IMR-90 (cell line): ENCODE measurements at regions not wholly inside any gene's neighbourhood (a gene's known extent, or its start where the extent isn't known, plus 50 kb on each side); places are given as distances from the start of the nearest gene placed in this dataset.

ENCODE experiments used
- ATAC-seq: fragments of 200-7000 bp; cut with Tn5 transposase; 2 replicates; pipeline ENCODE4 v1.9.1; 2020; ENCODE audit warnings: low read depth, mild to moderate bottlenecking, moderate library complexity
- BruUV-seq: library from RNA; stranded (reverse); fragments of 400-500 nt; replicated peaks from 2 replicates; lab custom pipeline; 2021; lab: Mats Ljungman, UMichigan
- CTCF ChIA-PET: fragments of 300-600 bp; formaldehyde crosslinking; extraction: SDS; loops from one replicate; lab custom pipeline; 2021; ENCODE audit warnings: antibody characterized with exemption; lab: Yijun Ruan, JAX
- POLR2A ChIA-PET: fragments of 300-600 bp; sonication (Branson Sonifier 250); formaldehyde crosslinking; loops from one replicate; lab custom pipeline; 2022; ENCODE audit warnings: antibody characterized with exemption; ENCODE audit not compliant: unreplicated experiment; lab: Charles Lee
- DNase-seq: peaks from one replicate; pipeline ENCODE4 v3.0.0; 2013
- H2AFZ ChIP-seq: replicated peaks from 2 replicates; pipeline ENCODE3; 2013; ENCODE audit warnings: low read length, mild to moderate bottlenecking; ENCODE audit not compliant: poor library complexity
- H2AK5ac ChIP-seq: 2 replicates; pipeline ENCODE4 v1.6.1; 2013; ENCODE audit warnings: low read depth, low read length, inconsistent platforms
- H2AK9ac ChIP-seq: replicated peaks from 2 replicates; pipeline ENCODE3; 2013; ENCODE audit warnings: mild to moderate bottlenecking, low read depth, low read length, moderate library complexity; ENCODE audit not compliant: poor library complexity
- H2BK120ac ChIP-seq: 2 replicates; pipeline ENCODE4 v1.6.1; 2013; ENCODE audit warnings: low read depth, low read length, inconsistent platforms
- H2BK15ac ChIP-seq: 3 replicates; pipeline ENCODE4 v1.6.1; 2013; ENCODE audit warnings: low read depth, low read length, inconsistent platforms
- H2BK20ac ChIP-seq: 2 replicates; pipeline ENCODE4 v1.6.1; 2013; ENCODE audit warnings: low read depth, mild to moderate bottlenecking, inconsistent platforms, low read length, moderate library complexity
- H2BK5ac ChIP-seq: 2 replicates; pipeline ENCODE4 v1.6.1; 2013; ENCODE audit warnings: mild to moderate bottlenecking, low read depth, low read length, inconsistent platforms; ENCODE audit not compliant: poor library complexity, severe bottlenecking
- H3K14ac ChIP-seq: replicated peaks from 2 replicates; pipeline ENCODE4 v1.6.1; 2013; ENCODE audit warnings: low read depth, low read length, inconsistent platforms
- H3K18ac ChIP-seq: 2 replicates; pipeline ENCODE4 v1.6.1; 2013; ENCODE audit warnings: low read depth, low read length, control low read depth
- H3K23ac ChIP-seq: 2 replicates; pipeline ENCODE4 v1.6.1; 2013; ENCODE audit warnings: low read depth, low read length, inconsistent platforms
- H3K27ac ChIP-seq: 2 replicates; pipeline ENCODE4 v1.5.1; 2013; ENCODE audit warnings: mild to moderate bottlenecking, control low read depth, low read length; ENCODE audit not compliant: insufficient read depth
- H3K27me3 ChIP-seq: 2 replicates; pipeline ENCODE4 v1.6.1; 2013; ENCODE audit warnings: low read length; ENCODE audit not compliant: control insufficient read depth, insufficient read depth
- H3K36me3 ChIP-seq: 2 replicates; pipeline ENCODE4 v1.6.1; 2013; ENCODE audit warnings: low read length, mixed read lengths; ENCODE audit not compliant: control insufficient read depth, insufficient read depth
- H3K4ac ChIP-seq: 2 replicates; pipeline ENCODE4 v1.6.1; 2013; ENCODE audit warnings: low read depth, low read length, inconsistent platforms
- H3K4me1 ChIP-seq: 2 replicates; pipeline ENCODE4 v1.6.1; 2013; ENCODE audit warnings: low read length, mixed read lengths; ENCODE audit not compliant: control insufficient read depth, insufficient read depth
- H3K4me2 ChIP-seq: 2 replicates; pipeline ENCODE4 v1.6.1; 2013; ENCODE audit warnings: low read depth, mild to moderate bottlenecking, control low read depth, low read length, moderate library complexity
- H3K4me3 ChIP-seq: 2 replicates; pipeline ENCODE4 v1.5.1; 2013; ENCODE audit warnings: low read depth, mild to moderate bottlenecking, control low read depth, low read length, moderate library complexity; ENCODE audit not compliant: insufficient read depth
- H3K56ac ChIP-seq: 2 replicates; pipeline ENCODE4 v1.6.1; 2013; ENCODE audit warnings: low read length, inconsistent platforms; ENCODE audit not compliant: insufficient read depth; ENCODE audit errors: extremely low read depth
- H3K79me1 ChIP-seq, 2 experiments: 2 replicates each; pipeline ENCODE4 v1.6.1; 2013; ENCODE audit warnings: low read length in 2 of 2, inconsistent platforms in 1 of 2, low read depth in 1 of 2
- H3K9ac ChIP-seq: 2 replicates; pipeline ENCODE4 v1.6.1; 2013; ENCODE audit warnings: low read depth, low read length, control low read depth
- H3K9me1 ChIP-seq: 2 replicates; pipeline ENCODE4 v1.6.1; 2013; ENCODE audit warnings: low read length, inconsistent platforms; ENCODE audit not compliant: insufficient read depth
- H3K9me3 ChIP-seq: 2 replicates; pipeline ENCODE4 v1.6.1; 2013; ENCODE audit warnings: low read length; ENCODE audit not compliant: control insufficient read depth, insufficient read depth
- H4K20me1 ChIP-seq: 2 replicates; pipeline ENCODE4 v1.6.1; 2013; ENCODE audit warnings: low read length, inconsistent platforms; ENCODE audit not compliant: insufficient read depth
- H4K5ac ChIP-seq: 2 replicates; pipeline ENCODE4 v1.6.1; 2013; ENCODE audit warnings: mild to moderate bottlenecking, low read depth, low read length, control low read depth
- H4K8ac ChIP-seq, 2 experiments: 2 replicates each; pipeline ENCODE4 v1.6.1; 2013; ENCODE audit warnings: low read depth in 2 of 2, low read length in 2 of 2, control low read depth in 1 of 2, inconsistent platforms in 1 of 2
- H4K91ac ChIP-seq: 2 replicates; pipeline ENCODE4 v1.6.1; 2013; ENCODE audit warnings: low read depth, low read length, inconsistent platforms; ENCODE audit not compliant: insufficient read depth
- BHLHE40 ChIP-seq: fragments of 150-350 bp; IDR thresholded peaks from 2 replicates; pipeline ENCODE4 v1.6.1; 2016; ENCODE audit warnings: mild to moderate bottlenecking, low read depth, low read length
- CEBPB ChIP-seq: IDR thresholded peaks from 2 replicates; pipeline ENCODE4 v1.6.1; 2012; ENCODE audit warnings: low read depth, low read length, improper control_type of control experiment
- CHD1 ChIP-seq: IDR thresholded peaks from 2 replicates; pipeline ENCODE4 v1.6.1; 2012; ENCODE audit warnings: low read depth, low read length, improper control_type of control experiment
- ELK1 ChIP-seq: fragments of 150-350 bp; IDR thresholded peaks from 2 replicates; pipeline ENCODE4 v1.6.1; 2016; ENCODE audit warnings: low read depth, mild to moderate bottlenecking, low read length, moderate library complexity, borderline replicate concordance
- FOS ChIP-seq: fragments of 150-350 bp; IDR thresholded peaks from 2 replicates; pipeline ENCODE4 v1.6.1; 2016; ENCODE audit warnings: low read depth, low read length
- MAFK ChIP-seq: IDR thresholded peaks from 2 replicates; pipeline ENCODE4 v1.6.1; 2012; ENCODE audit warnings: low read depth, low read length, improper control_type of control experiment
- MAZ ChIP-seq: IDR thresholded peaks from 2 replicates; pipeline ENCODE4 v1.6.1; 2012; ENCODE audit warnings: low read depth, mild to moderate bottlenecking, low read length, improper control_type of control experiment, moderate library complexity, borderline replicate concordance
- MXI1 ChIP-seq: IDR thresholded peaks from 2 replicates; pipeline ENCODE4 v1.6.1; 2012; ENCODE audit warnings: low read depth, mild to moderate bottlenecking, low read length, moderate library complexity, borderline replicate concordance
- NFE2L2 ChIP-seq: fragments of 150-350 bp; IDR thresholded peaks from 2 replicates; pipeline ENCODE4 v1.6.1; 2016; ENCODE audit warnings: low read depth, mild to moderate bottlenecking, low read length
- POLR2A ChIP-seq: IDR thresholded peaks from 2 replicates; pipeline ENCODE4 v1.6.1; 2012; ENCODE audit warnings: mild to moderate bottlenecking, low read depth, low read length
- RAD21 ChIP-seq: IDR thresholded peaks from 2 replicates; pipeline ENCODE4 v1.6.1; 2012; ENCODE audit warnings: low read length, improper control_type of control experiment
- RCOR1 ChIP-seq: IDR thresholded peaks from 2 replicates; pipeline ENCODE4 v1.6.1; 2012; ENCODE audit warnings: mild to moderate bottlenecking, low read length, improper control_type of control experiment; ENCODE audit not compliant: insufficient replicate concordance
- RFX5 ChIP-seq: IDR thresholded peaks from 2 replicates; pipeline ENCODE4 v1.8.0; 2012; ENCODE audit warnings: low read depth, mild to moderate bottlenecking, low read length, moderate library complexity
- USF2 ChIP-seq: fragments of 150-350 bp; IDR thresholded peaks from 2 replicates; pipeline ENCODE4 v1.6.1; 2017; ENCODE audit warnings: mild to moderate bottlenecking, antibody characterized with exemption, low read length, low read depth
- dilution Hi-C: fragments of 300-500 bp; cut with HindIII; formaldehyde crosslinking; loops from one replicate; pipeline ENCODE4 v1.14.3; 2018; ENCODE audit warnings: low sequenced_read_pairs; ENCODE audit not compliant: unreplicated experiment
- in situ Hi-C: fragments of 300-500 bp; cut with MboI; formaldehyde crosslinking; loops from 3 replicates; pipeline ENCODE4 v1.14.3; 2019; ENCODE audit warnings: low sequenced_read_pairs, inconsistent platforms, mixed read lengths
- intact Hi-C: fragments of 100-400 bp; cut with micrococcal nuclease; formaldehyde crosslinking; loops from 2 replicates; pipeline ENCODE4 v1.10.0; 2022
- TF ChIP-seq, protein P1 (sequence below): conservative IDR thresholded peaks from 2 replicates; pipeline ENCODE4 v1.5.1; 2012; ENCODE audit warnings: mild to moderate bottlenecking, low read depth, low read length, improper control_type of control experiment

DNA sequence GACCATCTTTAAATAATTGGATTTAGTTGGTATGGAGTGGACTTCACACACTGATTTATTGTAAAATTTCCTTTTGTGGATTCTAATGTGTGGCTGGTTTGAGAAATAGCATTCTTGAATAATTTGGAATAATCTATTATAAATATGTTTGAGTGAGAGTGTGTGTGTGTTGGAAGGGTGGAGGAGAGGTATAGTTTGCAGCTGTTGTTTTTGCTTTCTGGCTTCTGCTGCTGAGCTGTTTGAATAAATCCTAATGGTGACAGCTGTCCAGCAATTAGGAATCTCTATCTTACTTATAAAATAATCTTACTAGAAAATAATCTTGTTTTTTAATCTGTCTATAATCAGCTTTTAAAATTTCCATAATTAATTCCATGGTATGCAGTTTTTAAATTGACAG is 1283.0 kb upstream of the CDH2 start:
- no peaks in the 10 kb centered on the region for H3K79me1 ChIP-seq
- no peaks in the 10 kb centered on the region for H4K20me1 ChIP-seq
- H4K5ac ChIP-seq = no peak overlapping the region
- H3K27ac ChIP-seq = no peak overlapping the region
- no peak overlapping the region for H3K4me3 ChIP-seq
- no peak overlapping the region for H4K91ac ChIP-seq
- no peak overlapping the region for H3K9ac ChIP-seq
- H2BK120ac ChIP-seq = no peak overlapping the region
- no peaks in the 10 kb centered on the region for H3K27me3 ChIP-seq
- no peak overlapping the region for H3K18ac ChIP-seq
- ChIA-PET POLR2A (no interaction called here), CTCF (no interaction called here)
- H3K9me3 ChIP-seq = no peaks in the 10 kb centered on the region
- H2AK9ac ChIP-seq = no peak overlapping the region
- no peak overlapping the region for H3K4ac ChIP-seq
- no peak overlapping the region for H2BK15ac ChIP-seq
- dilution Hi-C loops (no loop called here), intact Hi-C loops (no loop called here), in situ Hi-C loops (no loop called here)
- no peak overlapping the region for H2AFZ ChIP-seq
- H3K14ac ChIP-seq = no peak overlapping the region
- DNase-seq (no peak), ATAC-seq (no peak)
- H3K9me1 ChIP-seq = no peaks in the 10 kb centered on the region
- no peaks in the 10 kb centered on the region for H3K4me1 ChIP-seq
- TF ChIP-seq MXI1 (no peak), USF2 (no peak), BHLHE40 (no peak), ELK1 (no peak), RFX5 (no peak), CHD1 (no peak), CEBPB (no peak), RAD21 (no peak), POLR2A (no peak), FOS (no peak), MAZ (no peak), RCOR1 (no peak), MAFK (no peak), NFE2L2 (no peak)
- TF ChIP-seq, protein P1, sequence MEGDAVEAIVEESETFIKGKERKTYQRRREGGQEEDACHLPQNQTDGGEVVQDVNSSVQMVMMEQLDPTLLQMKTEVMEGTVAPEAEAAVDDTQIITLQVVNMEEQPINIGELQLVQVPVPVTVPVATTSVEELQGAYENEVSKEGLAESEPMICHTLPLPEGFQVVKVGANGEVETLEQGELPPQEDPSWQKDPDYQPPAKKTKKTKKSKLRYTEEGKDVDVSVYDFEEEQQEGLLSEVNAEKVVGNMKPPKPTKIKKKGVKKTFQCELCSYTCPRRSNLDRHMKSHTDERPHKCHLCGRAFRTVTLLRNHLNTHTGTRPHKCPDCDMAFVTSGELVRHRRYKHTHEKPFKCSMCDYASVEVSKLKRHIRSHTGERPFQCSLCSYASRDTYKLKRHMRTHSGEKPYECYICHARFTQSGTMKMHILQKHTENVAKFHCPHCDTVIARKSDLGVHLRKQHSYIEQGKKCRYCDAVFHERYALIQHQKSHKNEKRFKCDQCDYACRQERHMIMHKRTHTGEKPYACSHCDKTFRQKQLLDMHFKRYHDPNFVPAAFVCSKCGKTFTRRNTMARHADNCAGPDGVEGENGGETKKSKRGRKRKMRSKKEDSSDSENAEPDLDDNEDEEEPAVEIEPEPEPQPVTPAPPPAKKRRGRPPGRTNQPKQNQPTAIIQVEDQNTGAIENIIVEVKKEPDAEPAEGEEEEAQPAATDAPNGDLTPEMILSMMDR = no peak
- H4K8ac ChIP-seq = no peak overlapping the region
- no peak overlapping the region for H3K56ac ChIP-seq
- no peak overlapping the region for H3K23ac ChIP-seq
- BruUV-seq = no TSS peak
- H3K4me2 ChIP-seq = no peak overlapping the region
- no peak overlapping the region for H2AK5ac ChIP-seq
- no peaks in the 10 kb centered on the region for H3K36me3 ChIP-seq
- no peak overlapping the region for H2BK5ac ChIP-seq
- no peak overlapping the region for H2BK20ac ChIP-seq
